Neural progenitor cell (in vitro differentiated cells): ENCODE measurements at regions not wholly inside any gene's neighbourhood (a gene's known extent, or its start where the extent isn't known, plus 50 kb on each side); places are given as distances from the start of the nearest gene placed in this dataset.

ENCODE experiments used
- CTCF ChIP-seq: fragments of 200-600 bp; sonication (generic); IDR thresholded peaks from 2 replicates; pipeline ENCODE4 v1.5.1; 2017; ENCODE audit warnings: antibody characterized with exemption, mild to moderate bottlenecking
- EZH2 ChIP-seq: fragments of 200-600 bp; sonication (generic); IDR thresholded peaks from 2 replicates; pipeline ENCODE4 v1.6.1; 2017; ENCODE audit warnings: antibody characterized with exemption, mild to moderate bottlenecking, moderate library complexity
- EZH2phosphoT487 ChIP-seq: fragments of 200-600 bp; sonication (generic); IDR thresholded peaks from 2 replicates; pipeline ENCODE4 v1.6.1; 2017; ENCODE audit warnings: antibody characterized with exemption

- TF ChIP-seq EZH2phosphoT487 (no peak), CTCF (no peak), EZH2 (no peak)
Observed at GRCh38 chr4:26051240-26051639, 137.2 kb downstream of the SMIM20 start.
